IMR-90 (cell line): ENCODE measurements at regions not wholly inside any gene's neighbourhood (a gene's known extent, or its start where the extent isn't known, plus 50 kb on each side); places are given as distances from the start of the nearest gene placed in this dataset.

Experiments
- ATAC-seq: fragments of 200-7000 bp; cut with Tn5 transposase; 2 replicates; pipeline ENCODE4 v1.9.1; 2020; ENCODE audit warnings: low read depth, mild to moderate bottlenecking, moderate library complexity
- BruUV-seq: library from RNA; stranded (reverse); fragments of 400-500 nt; replicated peaks from 2 replicates; lab custom pipeline; 2021; lab: Mats Ljungman, UMichigan
- CTCF ChIA-PET: fragments of 300-600 bp; formaldehyde crosslinking; extraction: SDS; loops from one replicate; lab custom pipeline; 2021; ENCODE audit warnings: antibody characterized with exemption; lab: Yijun Ruan, JAX
- POLR2A ChIA-PET: fragments of 300-600 bp; sonication (Branson Sonifier 250); formaldehyde crosslinking; loops from one replicate; lab custom pipeline; 2022; ENCODE audit warnings: antibody characterized with exemption; ENCODE audit not compliant: unreplicated experiment; lab: Charles Lee
- DNase-seq: peaks from one replicate; pipeline ENCODE4 v3.0.0; 2013
- H2AFZ ChIP-seq: replicated peaks from 2 replicates; pipeline ENCODE3; 2013; ENCODE audit warnings: low read length, mild to moderate bottlenecking; ENCODE audit not compliant: poor library complexity
- H2AK5ac ChIP-seq: 2 replicates; pipeline ENCODE4 v1.6.1; 2013; ENCODE audit warnings: low read depth, low read length, inconsistent platforms
- H2AK9ac ChIP-seq: replicated peaks from 2 replicates; pipeline ENCODE3; 2013; ENCODE audit warnings: mild to moderate bottlenecking, low read depth, low read length, moderate library complexity; ENCODE audit not compliant: poor library complexity
- H2BK120ac ChIP-seq: 2 replicates; pipeline ENCODE4 v1.6.1; 2013; ENCODE audit warnings: low read depth, low read length, inconsistent platforms
- H2BK15ac ChIP-seq: 3 replicates; pipeline ENCODE4 v1.6.1; 2013; ENCODE audit warnings: low read depth, low read length, inconsistent platforms
- H2BK20ac ChIP-seq: 2 replicates; pipeline ENCODE4 v1.6.1; 2013; ENCODE audit warnings: low read depth, mild to moderate bottlenecking, inconsistent platforms, low read length, moderate library complexity
- H2BK5ac ChIP-seq: 2 replicates; pipeline ENCODE4 v1.6.1; 2013; ENCODE audit warnings: mild to moderate bottlenecking, low read depth, low read length, inconsistent platforms; ENCODE audit not compliant: poor library complexity, severe bottlenecking
- H3K14ac ChIP-seq: replicated peaks from 2 replicates; pipeline ENCODE4 v1.6.1; 2013; ENCODE audit warnings: low read depth, low read length, inconsistent platforms
- H3K18ac ChIP-seq: 2 replicates; pipeline ENCODE4 v1.6.1; 2013; ENCODE audit warnings: low read depth, low read length, control low read depth
- H3K23ac ChIP-seq: 2 replicates; pipeline ENCODE4 v1.6.1; 2013; ENCODE audit warnings: low read depth, low read length, inconsistent platforms
- H3K27ac ChIP-seq: 2 replicates; pipeline ENCODE4 v1.5.1; 2013; ENCODE audit warnings: mild to moderate bottlenecking, control low read depth, low read length; ENCODE audit not compliant: insufficient read depth
- H3K27me3 ChIP-seq: 2 replicates; pipeline ENCODE4 v1.6.1; 2013; ENCODE audit warnings: low read length; ENCODE audit not compliant: control insufficient read depth, insufficient read depth
- H3K36me3 ChIP-seq: 2 replicates; pipeline ENCODE4 v1.6.1; 2013; ENCODE audit warnings: low read length, mixed read lengths; ENCODE audit not compliant: control insufficient read depth, insufficient read depth
- H3K4ac ChIP-seq: 2 replicates; pipeline ENCODE4 v1.6.1; 2013; ENCODE audit warnings: low read depth, low read length, inconsistent platforms
- H3K4me1 ChIP-seq: 2 replicates; pipeline ENCODE4 v1.6.1; 2013; ENCODE audit warnings: low read length, mixed read lengths; ENCODE audit not compliant: control insufficient read depth, insufficient read depth
- H3K4me2 ChIP-seq: 2 replicates; pipeline ENCODE4 v1.6.1; 2013; ENCODE audit warnings: low read depth, mild to moderate bottlenecking, control low read depth, low read length, moderate library complexity
- H3K4me3 ChIP-seq: 2 replicates; pipeline ENCODE4 v1.5.1; 2013; ENCODE audit warnings: low read depth, mild to moderate bottlenecking, control low read depth, low read length, moderate library complexity; ENCODE audit not compliant: insufficient read depth
- H3K56ac ChIP-seq: 2 replicates; pipeline ENCODE4 v1.6.1; 2013; ENCODE audit warnings: low read length, inconsistent platforms; ENCODE audit not compliant: insufficient read depth; ENCODE audit errors: extremely low read depth
- H3K79me1 ChIP-seq, 2 experiments: 2 replicates each; pipeline ENCODE4 v1.6.1; 2013; ENCODE audit warnings: low read length in 2 of 2, inconsistent platforms in 1 of 2, low read depth in 1 of 2
- H3K9ac ChIP-seq: 2 replicates; pipeline ENCODE4 v1.6.1; 2013; ENCODE audit warnings: low read depth, low read length, control low read depth
- H3K9me1 ChIP-seq: 2 replicates; pipeline ENCODE4 v1.6.1; 2013; ENCODE audit warnings: low read length, inconsistent platforms; ENCODE audit not compliant: insufficient read depth
- H3K9me3 ChIP-seq: 2 replicates; pipeline ENCODE4 v1.6.1; 2013; ENCODE audit warnings: low read length; ENCODE audit not compliant: control insufficient read depth, insufficient read depth
- H4K20me1 ChIP-seq: 2 replicates; pipeline ENCODE4 v1.6.1; 2013; ENCODE audit warnings: low read length, inconsistent platforms; ENCODE audit not compliant: insufficient read depth
- H4K5ac ChIP-seq: 2 replicates; pipeline ENCODE4 v1.6.1; 2013; ENCODE audit warnings: mild to moderate bottlenecking, low read depth, low read length, control low read depth
- H4K8ac ChIP-seq, 2 experiments: 2 replicates each; pipeline ENCODE4 v1.6.1; 2013; ENCODE audit warnings: low read depth in 2 of 2, low read length in 2 of 2, control low read depth in 1 of 2, inconsistent platforms in 1 of 2
- H4K91ac ChIP-seq: 2 replicates; pipeline ENCODE4 v1.6.1; 2013; ENCODE audit warnings: low read depth, low read length, inconsistent platforms; ENCODE audit not compliant: insufficient read depth
- BHLHE40 ChIP-seq: fragments of 150-350 bp; IDR thresholded peaks from 2 replicates; pipeline ENCODE4 v1.6.1; 2016; ENCODE audit warnings: mild to moderate bottlenecking, low read depth, low read length
- CEBPB ChIP-seq: IDR thresholded peaks from 2 replicates; pipeline ENCODE4 v1.6.1; 2012; ENCODE audit warnings: low read depth, low read length, improper control_type of control experiment
- CHD1 ChIP-seq: IDR thresholded peaks from 2 replicates; pipeline ENCODE4 v1.6.1; 2012; ENCODE audit warnings: low read depth, low read length, improper control_type of control experiment
- CTCF ChIP-seq: conservative IDR thresholded peaks from 2 replicates; pipeline ENCODE4 v1.5.1; 2012; ENCODE audit warnings: mild to moderate bottlenecking, low read depth, low read length, improper control_type of control experiment
- ELK1 ChIP-seq: fragments of 150-350 bp; IDR thresholded peaks from 2 replicates; pipeline ENCODE4 v1.6.1; 2016; ENCODE audit warnings: low read depth, mild to moderate bottlenecking, low read length, moderate library complexity, borderline replicate concordance
- FOS ChIP-seq: fragments of 150-350 bp; IDR thresholded peaks from 2 replicates; pipeline ENCODE4 v1.6.1; 2016; ENCODE audit warnings: low read depth, low read length
- MAFK ChIP-seq: IDR thresholded peaks from 2 replicates; pipeline ENCODE4 v1.6.1; 2012; ENCODE audit warnings: low read depth, low read length, improper control_type of control experiment
- MAZ ChIP-seq: IDR thresholded peaks from 2 replicates; pipeline ENCODE4 v1.6.1; 2012; ENCODE audit warnings: low read depth, mild to moderate bottlenecking, low read length, improper control_type of control experiment, moderate library complexity, borderline replicate concordance
- MXI1 ChIP-seq: IDR thresholded peaks from 2 replicates; pipeline ENCODE4 v1.6.1; 2012; ENCODE audit warnings: low read depth, mild to moderate bottlenecking, low read length, moderate library complexity, borderline replicate concordance
- NFE2L2 ChIP-seq: fragments of 150-350 bp; IDR thresholded peaks from 2 replicates; pipeline ENCODE4 v1.6.1; 2016; ENCODE audit warnings: low read depth, mild to moderate bottlenecking, low read length
- POLR2A ChIP-seq: IDR thresholded peaks from 2 replicates; pipeline ENCODE4 v1.6.1; 2012; ENCODE audit warnings: mild to moderate bottlenecking, low read depth, low read length
- RAD21 ChIP-seq: IDR thresholded peaks from 2 replicates; pipeline ENCODE4 v1.6.1; 2012; ENCODE audit warnings: low read length, improper control_type of control experiment
- RCOR1 ChIP-seq: IDR thresholded peaks from 2 replicates; pipeline ENCODE4 v1.6.1; 2012; ENCODE audit warnings: mild to moderate bottlenecking, low read length, improper control_type of control experiment; ENCODE audit not compliant: insufficient replicate concordance
- RFX5 ChIP-seq: IDR thresholded peaks from 2 replicates; pipeline ENCODE4 v1.8.0; 2012; ENCODE audit warnings: low read depth, mild to moderate bottlenecking, low read length, moderate library complexity
- SMC3 ChIP-seq: fragments of 150-350 bp; IDR thresholded peaks from 2 replicates; pipeline ENCODE4 v1.6.1; 2016; ENCODE audit warnings: low read depth, mild to moderate bottlenecking, antibody characterized with exemption, low read length, moderate library complexity
- WGBS, 2 experiments: methylation state at CpG; one replicate each; pipeline versions ENCODE4 v1.1.5 to v1.1.7; 2013; ENCODE audit warnings: missing lambda C conversion rate in 2 of 2; ENCODE audit not compliant: insufficient read length in 1 of 2; ENCODE audit errors: extremely low coverage in 2 of 2; 5-methylcytosine and 5-hydroxymethylcytosine counted together
- dilution Hi-C: fragments of 300-500 bp; cut with HindIII; formaldehyde crosslinking; loops from one replicate; pipeline ENCODE4 v1.14.3; 2018; ENCODE audit warnings: low sequenced_read_pairs; ENCODE audit not compliant: unreplicated experiment
- in situ Hi-C: fragments of 300-500 bp; cut with MboI; formaldehyde crosslinking; loops from 3 replicates; pipeline ENCODE4 v1.14.3; 2019; ENCODE audit warnings: low sequenced_read_pairs, inconsistent platforms, mixed read lengths
- intact Hi-C: fragments of 100-400 bp; cut with micrococcal nuclease; formaldehyde crosslinking; loops from 2 replicates; pipeline ENCODE4 v1.10.0; 2022
- TF ChIP-seq, protein P1 (sequence below): fragments of 150-350 bp; IDR thresholded peaks from 2 replicates; pipeline ENCODE4 v1.6.1; 2017; ENCODE audit warnings: mild to moderate bottlenecking, antibody characterized with exemption, low read length, low read depth

GRCh38 chr5:96067251-96067650, 105.6 kb upstream of the ELL2 start:
- dilution Hi-C loops (no loop called here), in situ Hi-C loops (no loop called here), intact Hi-C loops (loop anchor here (5.0 kb wide), 5 partner anchors 40 to 270 kb away; partner anchors contain the start of gene ELL2)
- H2AK9ac ChIP-seq, result no peak overlapping the region
- peak overlapping the region; percentile 80; the same call in 1 of the 2 replicates for H3K18ac ChIP-seq
- no peak overlapping the region for H2AK5ac ChIP-seq
- no peaks in the 10 kb centered on the region for H3K9me3 ChIP-seq
- no peak overlapping the region for H3K4me3 ChIP-seq
- H3K79me1 ChIP-seq, result peaks cover 3 to 23% of the 10 kb centered on the region in 2 experiments
- no peak overlapping the region for H2AFZ ChIP-seq
- peaks cover 18% of the 10 kb centered on the region for H3K4me1 ChIP-seq
- BruUV-seq, result no TSS peak
- no CpG with 5 or more reads among the region's 1 CpG for WGBS, 2 experiments
- peak overlapping the region; percentile 41; the same call in 1 of the 2 replicates for H3K27ac ChIP-seq
- peak overlapping the region; percentile 99; the same call in 1 of the 2 replicates for H3K4ac ChIP-seq
- ChIA-PET POLR2A (no interaction called here), CTCF (no interaction called here)
- peak overlapping the region; percentile 38 to 96 for H4K8ac ChIP-seq
- DNase-seq (no peak), ATAC-seq (no peak)
- H2BK5ac ChIP-seq, result peak overlapping the region; percentile 100
- peak overlapping the region; percentile 81; the same call in 1 of the 2 replicates for H4K5ac ChIP-seq
- peak overlapping the region; percentile 64; the same call in 2 of the 3 replicates for H2BK15ac ChIP-seq
- H3K9ac ChIP-seq, result no peak overlapping the region
- H4K91ac ChIP-seq, result peak overlapping the region; percentile 98
- H2BK20ac ChIP-seq, result peak overlapping the region; percentile 100
- H3K9me1 ChIP-seq, result peaks cover 13% of the 10 kb centered on the region
- peak overlapping the region; percentile 95 for H3K56ac ChIP-seq
- TF ChIP-seq MXI1 (no peak), SMC3 (no peak), BHLHE40 (no peak), FOS (no peak), RCOR1 (no peak), RAD21 (no peak), CTCF (no peak), MAZ (no peak), CEBPB (no peak), NFE2L2 (no peak), RFX5 (no peak), MAFK (no peak), CHD1 (no peak), ELK1 (no peak), POLR2A (no peak)
- TF ChIP-seq, protein P1, sequence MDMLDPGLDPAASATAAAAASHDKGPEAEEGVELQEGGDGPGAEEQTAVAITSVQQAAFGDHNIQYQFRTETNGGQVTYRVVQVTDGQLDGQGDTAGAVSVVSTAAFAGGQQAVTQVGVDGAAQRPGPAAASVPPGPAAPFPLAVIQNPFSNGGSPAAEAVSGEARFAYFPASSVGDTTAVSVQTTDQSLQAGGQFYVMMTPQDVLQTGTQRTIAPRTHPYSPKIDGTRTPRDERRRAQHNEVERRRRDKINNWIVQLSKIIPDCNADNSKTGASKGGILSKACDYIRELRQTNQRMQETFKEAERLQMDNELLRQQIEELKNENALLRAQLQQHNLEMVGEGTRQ, result no peak
- H3K27me3 ChIP-seq, result no peaks in the 10 kb centered on the region
- peak overlapping the region; percentile 100 for H2BK120ac ChIP-seq
- peak overlapping the region; percentile 50; the same call in 1 of the 2 replicates for H3K4me2 ChIP-seq
- peak overlapping the region; percentile 98; the same call in 1 of the 2 replicates for H3K23ac ChIP-seq
- no peaks in the 10 kb centered on the region for H4K20me1 ChIP-seq
- no peaks in the 10 kb centered on the region for H3K36me3 ChIP-seq
- H3K14ac ChIP-seq, result peak overlapping the region; percentile 98
